ENCODE measurements at regions not wholly inside any gene's neighbourhood (a gene's known extent, or its start where the extent isn't known, plus 50 kb on each side); places are given as distances from the start of the nearest gene placed in this dataset.

GRCh38 chr11:128209138-128209435 is 378.3 kb downstream of the ETS1 start:
- ChIA-PET CTCF (interaction anchor here (0.7 to 2.2 kb wide), 6 partner anchors 14 to 622 kb away, joined by 3 to 14 read pairs (median 6); no protein-coding TSS in a partner anchor), POLR2A (interaction anchor here (1.0 kb wide), 1 partner anchor 127 kb away, joined by 3 read pairs; no protein-coding TSS in a partner anchor)
- no TSS peak for BruUV-seq (replicated peaks)
- Histone ChIP-seq H3K79me2 (ENCODE audit: control insufficient read depth, insufficient read depth, low read length) (no peaks in the 10 kb centered on the region), H3K36me3 (ENCODE audit: control insufficient read depth in 2 of 2, extremely low read depth in 1 of 2, insufficient read depth in 2 of 2, low read length in 2 of 2) (no peaks in the 10 kb centered on the region), H3K9me1 (replicated peaks; ENCODE audit: control insufficient read depth, extremely low read depth, insufficient read depth, low read length) (no peaks in the 10 kb centered on the region), H3K4me3 (replicated peaks in 1 of 3; ENCODE audit: insufficient read depth in 1 of 3, low read depth in 1 of 3, low read length in 3 of 3) (no peak overlapping the region), H3K9me3 (replicated peaks; ENCODE audit: control insufficient read depth, insufficient read depth, low read length) (no peaks in the 10 kb centered on the region), H4K20me1 (replicated peaks; ENCODE audit: control insufficient read depth, extremely low read depth, insufficient read depth, low read length) (no peaks in the 10 kb centered on the region), H2AFZ (ENCODE audit: low read depth, low read length) (no peak overlapping the region), H3K4me2 (ENCODE audit: insufficient read depth, low read length) (peak overlapping the region; percentile 58), H3K4me1 (ENCODE audit: control insufficient read depth, extremely low read depth, insufficient read depth, low read length) (peaks cover 49% of the 10 kb centered on the region), H3K9ac (replicated peaks; ENCODE audit: extremely low read depth, insufficient read depth, low read length) (peak overlapping the region; percentile 77), H3K27me3 (ENCODE audit: control insufficient read depth in 2 of 2, insufficient read depth in 2 of 2, low read length in 2 of 2) (no peaks in the 10 kb centered on the region), H3K27ac (ENCODE audit: insufficient read depth, low read depth, low read length) (peak overlapping the region; percentile 97)
- DNase-seq (ENCODE audit: low read depth, low spot score), result no peak
- FAIRE-seq, result no peak
- intact Hi-C loops (cut with micrococcal nuclease), result loop anchor here (2.0 kb wide), 1 partner anchor 496 kb away; no protein-coding TSS in a partner anchor
- dilution Hi-C loops (cut with MboI; ENCODE audit: extremely low pct_ligation_motif_present, low sequenced_read_pairs), result no loop called here
- no peak for TF ChIP-seq MAX (IDR thresholded peaks at IDR 0.05; ENCODE audit: insufficient read depth, insufficient read length)
- no peak for TF ChIP-seq CTCF (IDR thresholded peaks at IDR 0.05; ENCODE audit: extremely low read depth in 1 of 2, insufficient read depth in 1 of 2, low read depth in 1 of 2, low read length in 2 of 2)
- no peak for TF ChIP-seq POLR2A (IDR thresholded peaks at IDR 0.05; ENCODE audit: low read depth, low read length)
- no peak for TF ChIP-seq EZH2 (IDR thresholded peaks at IDR 0.05; ENCODE audit: borderline replicate concordance, low read depth, low read length, severe bottlenecking)
- no peak for TF ChIP-seq MYC (IDR thresholded peaks at IDR 0.05; ENCODE audit: low read depth, low read length)
- TF ChIP-seq FOS (IDR thresholded peaks at IDR 0.05; ENCODE audit: borderline replicate concordance, insufficient read depth, low read length), result no peak
- no peak for TF ChIP-seq POLR2AphosphoS5 (IDR thresholded peaks at IDR 0.05; ENCODE audit: insufficient read depth, low read depth, low read length)
- no peak for TF ChIP-seq JUN (IDR thresholded peaks at IDR 0.05; ENCODE audit: borderline replicate concordance, insufficient read depth, insufficient read length, low read depth)
- TF ChIP-seq GATA2 (IDR thresholded peaks at IDR 0.05; ENCODE audit: insufficient read depth, insufficient read length, low read depth, low read length), result no peak

All from endothelial cell of umbilical vein (primary cell).